Vagina (tissue), 2 donors: ENCODE measurements at regions not wholly inside any gene's neighbourhood (a gene's known extent, or its start where the extent isn't known, plus 50 kb on each side); places are given as distances from the start of the nearest gene placed in this dataset. TPM values are rescaled to one million over a fixed set of nuclear protein-coding genes. Genes with fewer than 3 reads are reported as not detected.

ENCODE experiments used
- DNase-seq, 2 donors: peaks; one replicate each; pipeline ENCODE4 v3.0.0-alpha.2; 2017; ENCODE audit errors: extremely low spot score in 2 of 2
- H3K27ac ChIP-seq: fragments of 200-600 bp; sonication (generic); one replicate; pipeline ENCODE4 v1.5.1; 2019
- H3K27me3 ChIP-seq: fragments of 200-600 bp; sonication (generic); one replicate; pipeline ENCODE4 v1.5.1; 2019
- H3K36me3 ChIP-seq, 2 donors: fragments of 200-600 bp; sonication (generic); one replicate each; pipeline ENCODE4 v1.5.1; 2017 to 2019
- H3K4me1 ChIP-seq: fragments of 200-600 bp; sonication (generic); one replicate; pipeline ENCODE4 v1.5.1; 2019
- H3K4me3 ChIP-seq, 2 donors: fragments of 200-600 bp; sonication (generic); 1 replicate in 1 of 2; 2 replicates in 1 of 2; pipeline ENCODE4 v1.5.1; 2016 to 2019
- H3K9me3 ChIP-seq: fragments of 200-600 bp; sonication (generic); one replicate; pipeline ENCODE4 v1.5.1; 2019
- POLR2A ChIP-seq, 2 donors: fragments of 450-650 bp; IDR thresholded peaks; one replicate each; pipeline ENCODE4 v1.6.1; 2017; ENCODE audit warnings: antibody characterized with exemption in 2 of 2, mild to moderate bottlenecking in 2 of 2, moderate library complexity in 2 of 2
- POLR2AphosphoS5 ChIP-seq, 2 donors: sonication (generic); formaldehyde crosslinking; IDR thresholded peaks; one replicate each; pipeline ENCODE4 v1.9.0; 2017; ENCODE audit warnings: antibody characterized with exemption in 2 of 2, mild to moderate bottlenecking in 2 of 2, low read depth in 1 of 2; ENCODE audit not compliant: insufficient read depth in 1 of 2
- intact Hi-C: fragments of 100-400 bp; cut with DNase I; formaldehyde crosslinking; loops from one replicate; pipeline ENCODE4 v1.15.1; 2023
- small RNA-seq: library from RNA; depleted of rRNA; stranded (forward); fragments of <200 nt; gene quantifications from one replicate; pipeline ENCODE3, GENCODE V24; 2016
- TF ChIP-seq, protein P1 (sequence below), 3 experiments: fragments of 450-650 bp in 2 of 3; fragments of 200-600 bp in 1 of 3; sonication (generic) in 1 of 3; IDR thresholded peaks; one replicate each; pipeline ENCODE4 v1.5.1; 2017 to 2019; ENCODE audit warnings: antibody characterized with exemption in 3 of 3, mild to moderate bottlenecking in 2 of 3, moderate library complexity in 2 of 3

DNA sequence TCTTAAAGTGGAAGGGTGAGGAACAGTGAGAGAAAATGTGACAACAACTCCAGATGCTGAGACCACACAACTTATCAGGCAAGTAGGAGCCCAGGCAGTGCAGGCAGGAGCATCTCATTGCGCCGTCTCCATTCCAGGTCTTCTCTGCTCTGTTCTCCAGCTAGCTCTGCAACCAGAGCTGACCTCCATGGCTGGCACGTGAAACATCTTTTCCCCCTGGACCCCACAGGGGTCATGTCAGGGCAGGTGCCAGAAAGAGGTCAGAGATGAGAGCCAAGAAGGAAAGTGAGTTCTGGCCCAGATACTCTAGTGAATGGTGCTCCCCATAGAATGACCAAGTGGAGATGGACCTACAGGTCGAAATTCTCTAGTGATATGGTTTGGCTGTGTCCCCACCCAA lies 281.4 kb downstream of the SMOC2 start:
- Histone ChIP-seq H3K27ac (no peak overlapping the region), H3K9me3 (no peaks in the 10 kb centered on the region), H3K36me3 (no peaks in the 10 kb centered on the region), H3K4me3 (no peak overlapping the region), H3K27me3 (no peaks in the 10 kb centered on the region), H3K4me1 (no peaks in the 10 kb centered on the region)
- intact Hi-C loops = no loop called here
- DNase-seq = peak in 1 of 2 donors; percentile 20
- TF ChIP-seq POLR2AphosphoS5 (IDR thresholded peaks at IDR 0.05; ENCODE audit: insufficient read depth in 1 of 2, low read depth in 1 of 2) (no peak), POLR2A (IDR thresholded peaks at IDR 0.05) (no peak)
- TF ChIP-seq, protein P1, sequence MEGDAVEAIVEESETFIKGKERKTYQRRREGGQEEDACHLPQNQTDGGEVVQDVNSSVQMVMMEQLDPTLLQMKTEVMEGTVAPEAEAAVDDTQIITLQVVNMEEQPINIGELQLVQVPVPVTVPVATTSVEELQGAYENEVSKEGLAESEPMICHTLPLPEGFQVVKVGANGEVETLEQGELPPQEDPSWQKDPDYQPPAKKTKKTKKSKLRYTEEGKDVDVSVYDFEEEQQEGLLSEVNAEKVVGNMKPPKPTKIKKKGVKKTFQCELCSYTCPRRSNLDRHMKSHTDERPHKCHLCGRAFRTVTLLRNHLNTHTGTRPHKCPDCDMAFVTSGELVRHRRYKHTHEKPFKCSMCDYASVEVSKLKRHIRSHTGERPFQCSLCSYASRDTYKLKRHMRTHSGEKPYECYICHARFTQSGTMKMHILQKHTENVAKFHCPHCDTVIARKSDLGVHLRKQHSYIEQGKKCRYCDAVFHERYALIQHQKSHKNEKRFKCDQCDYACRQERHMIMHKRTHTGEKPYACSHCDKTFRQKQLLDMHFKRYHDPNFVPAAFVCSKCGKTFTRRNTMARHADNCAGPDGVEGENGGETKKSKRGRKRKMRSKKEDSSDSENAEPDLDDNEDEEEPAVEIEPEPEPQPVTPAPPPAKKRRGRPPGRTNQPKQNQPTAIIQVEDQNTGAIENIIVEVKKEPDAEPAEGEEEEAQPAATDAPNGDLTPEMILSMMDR (IDR thresholded peaks at IDR 0.05) = no peak

DNA sequence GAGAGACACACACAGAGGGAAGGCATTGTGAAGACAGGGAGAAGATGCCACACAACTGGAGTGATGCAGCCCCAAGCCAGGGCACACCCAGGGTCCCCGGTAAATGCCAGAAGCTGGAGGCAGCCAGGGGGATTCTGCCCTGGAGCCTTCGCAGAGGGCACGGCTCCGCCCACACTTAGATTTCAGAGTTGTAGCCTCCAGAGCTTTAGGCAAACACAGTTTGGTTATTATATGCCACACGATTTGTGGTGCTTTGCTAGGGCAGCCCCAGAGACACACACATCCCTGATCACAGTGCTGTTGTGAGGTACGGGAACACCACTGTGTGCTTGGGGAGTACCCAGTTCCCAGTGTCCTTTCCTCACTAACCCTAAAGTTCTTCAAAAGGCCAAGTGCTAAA lies 280.6 kb downstream of the SMOC2 start:
- Histone ChIP-seq H3K27ac (no peak overlapping the region), H3K27me3 (no peaks in the 10 kb centered on the region), H3K4me3 (no peak overlapping the region), H3K36me3 (no peaks in the 10 kb centered on the region), H3K4me1 (no peaks in the 10 kb centered on the region), H3K9me3 (no peaks in the 10 kb centered on the region)
- TF ChIP-seq POLR2A (IDR thresholded peaks at IDR 0.05) (no peak), POLR2AphosphoS5 (IDR thresholded peaks at IDR 0.05; ENCODE audit: insufficient read depth in 1 of 2, low read depth in 1 of 2) (no peak)
- TF ChIP-seq, protein P1 (IDR thresholded peaks at IDR 0.05) = no peak
- intact Hi-C loops = no loop called here
- DNase-seq = peak; percentile 8 to 58

DNA sequence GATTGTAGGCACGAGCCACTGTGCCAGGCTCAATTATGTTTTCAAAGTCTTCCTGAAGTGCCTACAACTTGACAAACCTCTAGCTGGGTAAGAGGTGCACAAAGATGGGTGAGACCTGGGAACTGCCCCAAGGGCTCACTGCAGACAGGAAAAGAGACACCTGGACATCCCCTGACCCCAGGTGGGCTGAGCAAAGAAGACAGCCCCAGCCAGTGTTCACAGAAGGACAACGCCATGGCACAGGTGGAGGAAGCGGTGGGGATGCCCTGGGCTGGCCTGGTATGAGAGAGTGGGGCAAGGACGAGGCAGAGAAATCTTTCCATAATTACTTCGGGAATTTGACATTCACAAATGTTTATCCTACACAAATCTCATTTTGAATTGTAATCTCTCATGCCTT lies 278.9 kb downstream of the SMOC2 start:
- Histone ChIP-seq H3K9me3 (no peaks in the 10 kb centered on the region), H3K4me3 (no peak overlapping the region), H3K4me1 (no peaks in the 10 kb centered on the region), H3K27me3 (no peaks in the 10 kb centered on the region), H3K36me3 (no peaks in the 10 kb centered on the region), H3K27ac (no peak overlapping the region)
- peak; percentile 42 to 52 for DNase-seq
- intact Hi-C loops = no loop called here
- no peak for TF ChIP-seq POLR2AphosphoS5 (IDR thresholded peaks at IDR 0.05; ENCODE audit: insufficient read depth in 1 of 2, low read depth in 1 of 2)
- TF ChIP-seq, protein P1 (IDR thresholded peaks at IDR 0.05) = no peak
- no peak for TF ChIP-seq POLR2A (IDR thresholded peaks at IDR 0.05)

DNA sequence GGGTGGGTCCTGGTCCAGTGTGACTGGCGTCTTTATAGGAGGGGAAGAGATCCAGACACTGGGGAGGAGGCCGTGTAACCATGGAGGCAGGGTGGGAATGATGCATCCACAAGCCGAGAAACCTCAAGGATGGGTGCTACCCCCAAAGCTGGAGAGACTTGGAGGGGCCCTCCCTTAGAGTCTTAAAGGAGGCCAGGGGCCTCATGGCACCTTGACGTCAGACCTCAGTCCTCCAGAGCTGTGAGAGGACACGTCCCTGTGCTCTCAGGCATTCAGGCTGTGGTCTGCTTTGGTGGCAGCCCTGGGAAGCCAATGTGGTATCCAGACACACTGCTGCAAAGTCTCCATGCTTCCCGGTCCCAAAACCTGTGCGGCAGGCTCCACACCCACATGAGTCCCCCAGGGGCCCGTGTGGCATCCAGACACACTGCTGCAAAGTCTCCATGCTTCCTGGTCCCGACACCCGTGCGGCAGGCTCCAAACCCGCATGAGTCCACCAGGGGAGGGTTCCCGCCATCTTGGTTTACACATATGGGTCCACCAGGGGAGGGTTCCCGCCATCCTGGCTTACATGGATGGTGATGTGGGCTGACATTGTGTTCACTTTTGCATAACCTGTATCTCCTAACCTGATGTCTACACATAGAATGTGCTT lies 278.0 kb downstream of the SMOC2 start:
- Histone ChIP-seq H3K4me3 (no peak overlapping the region), H3K27ac (no peak overlapping the region), H3K4me1 (no peaks in the 10 kb centered on the region), H3K36me3 (no peaks in the 10 kb centered on the region), H3K27me3 (no peaks in the 10 kb centered on the region), H3K9me3 (no peaks in the 10 kb centered on the region)
- TF ChIP-seq POLR2AphosphoS5 (IDR thresholded peaks at IDR 0.05; ENCODE audit: insufficient read depth in 1 of 2, low read depth in 1 of 2) (no peak), POLR2A (IDR thresholded peaks at IDR 0.05) (no peak)
- TF ChIP-seq, protein P1 (IDR thresholded peaks at IDR 0.05) = no peak
- peak; percentile 83 to 84 for DNase-seq
- intact Hi-C loops = no loop called here

Small RNA genes in the stretch of these regions (small RNA-seq; reads per million reads assigned to genes)
- gene AL513210.1 = not detected
